ENCODE measurements at regions not wholly inside any gene's neighbourhood (a gene's known extent, or its start where the extent isn't known, plus 50 kb on each side); places are given as distances from the start of the nearest gene placed in this dataset.

DNA sequence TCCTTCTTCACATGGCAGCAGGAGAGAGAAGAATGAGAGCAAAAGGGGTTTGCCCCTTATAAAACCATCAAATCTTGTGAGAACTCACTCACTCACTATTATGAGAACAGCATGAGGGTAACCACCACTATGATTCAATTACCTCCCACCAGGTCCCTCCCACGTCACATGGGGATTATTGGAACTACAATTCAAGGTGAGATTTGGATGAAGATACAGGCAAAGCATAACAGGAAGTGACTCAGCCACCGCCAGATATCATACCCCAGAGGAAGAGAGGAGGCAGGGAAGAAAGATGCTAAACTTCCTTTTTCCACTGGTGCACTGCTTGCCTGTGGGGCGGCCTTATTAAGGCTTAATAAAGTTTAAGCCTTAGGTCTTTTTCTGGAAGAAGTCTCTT, 766.1 kb downstream of the KCTD8 start:
- H3K4me3 ChIP-seq (replicated peaks in 1 of 3; ENCODE audit: insufficient read depth in 1 of 3, low read depth in 1 of 3, low read length in 3 of 3): no peak overlapping the region
- dilution Hi-C loops (cut with MboI; ENCODE audit: extremely low pct_ligation_motif_present, low sequenced_read_pairs) (no loop called here), intact Hi-C loops (cut with micrococcal nuclease) (no loop called here)
- BruUV-seq (replicated peaks): no TSS peak
- H3K4me2 ChIP-seq (ENCODE audit: insufficient read depth, low read length): no peak overlapping the region
- no peak overlapping the region for H2AFZ ChIP-seq (ENCODE audit: low read depth, low read length)
- TF ChIP-seq, protein P1, sequence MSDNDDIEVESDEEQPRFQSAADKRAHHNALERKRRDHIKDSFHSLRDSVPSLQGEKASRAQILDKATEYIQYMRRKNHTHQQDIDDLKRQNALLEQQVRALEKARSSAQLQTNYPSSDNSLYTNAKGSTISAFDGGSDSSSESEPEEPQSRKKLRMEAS (IDR thresholded peaks at IDR 0.05; ENCODE audit: insufficient read depth, insufficient read length): no peak
- no peak for TF ChIP-seq GATA2 (IDR thresholded peaks at IDR 0.05; ENCODE audit: insufficient read depth, insufficient read length, low read depth, low read length)
- no peak for TF ChIP-seq POLR2AphosphoS5 (IDR thresholded peaks at IDR 0.05; ENCODE audit: insufficient read depth, low read depth, low read length)
- no peak for TF ChIP-seq MYC (IDR thresholded peaks at IDR 0.05; ENCODE audit: low read depth, low read length)
- TF ChIP-seq POLR2A (IDR thresholded peaks at IDR 0.05; ENCODE audit: low read depth, low read length): no peak
- no peak for TF ChIP-seq EZH2 (IDR thresholded peaks at IDR 0.05; ENCODE audit: borderline replicate concordance, low read depth, low read length, severe bottlenecking)
- no peak for TF ChIP-seq JUN (IDR thresholded peaks at IDR 0.05; ENCODE audit: borderline replicate concordance, insufficient read depth, insufficient read length, low read depth)
- TF ChIP-seq FOS (IDR thresholded peaks at IDR 0.05; ENCODE audit: borderline replicate concordance, insufficient read depth, low read length): no peak
- TF ChIP-seq CTCF (IDR thresholded peaks at IDR 0.05; ENCODE audit: extremely low read depth in 1 of 2, insufficient read depth in 1 of 2, low read depth in 1 of 2, low read length in 2 of 2): no peak
- DNase-seq (ENCODE audit: low read depth, low spot score): no peak
- FAIRE-seq: no peak
- no peaks in the 10 kb centered on the region for H3K36me3 ChIP-seq (ENCODE audit: control insufficient read depth in 2 of 2, extremely low read depth in 1 of 2, insufficient read depth in 2 of 2, low read length in 2 of 2)
- POLR2A ChIA-PET: no interaction called here
- H3K27ac ChIP-seq (ENCODE audit: insufficient read depth, low read depth, low read length): no peak overlapping the region
- H3K9ac ChIP-seq (replicated peaks; ENCODE audit: extremely low read depth, insufficient read depth, low read length): no peak overlapping the region
- CTCF ChIA-PET: no interaction called here
- peaks cover 4% of the 10 kb centered on the region for H3K9me3 ChIP-seq (replicated peaks; ENCODE audit: control insufficient read depth, insufficient read depth, low read length)
- no peaks in the 10 kb centered on the region for H3K79me2 ChIP-seq (ENCODE audit: control insufficient read depth, insufficient read depth, low read length)
- H3K9me1 ChIP-seq (replicated peaks; ENCODE audit: control insufficient read depth, extremely low read depth, insufficient read depth, low read length): no peaks in the 10 kb centered on the region
- H3K4me1 ChIP-seq (ENCODE audit: control insufficient read depth, extremely low read depth, insufficient read depth, low read length): no peaks in the 10 kb centered on the region
- H4K20me1 ChIP-seq (replicated peaks; ENCODE audit: control insufficient read depth, extremely low read depth, insufficient read depth, low read length): no peaks in the 10 kb centered on the region
- no peaks in the 10 kb centered on the region for H3K27me3 ChIP-seq (ENCODE audit: control insufficient read depth in 2 of 2, insufficient read depth in 2 of 2, low read length in 2 of 2)
